Sciatic nerve (tissue), 2 donors: ENCODE measurements at regions not wholly inside any gene's neighbourhood (a gene's known extent, or its start where the extent isn't known, plus 50 kb on each side); places are given as distances from the start of the nearest gene placed in this dataset.

ENCODE experiments used
- ATAC-seq: fragments of 200-7000 bp; cut with Tn5 transposase; one replicate; pipeline ENCODE4 v1.9.1; 2020; ENCODE audit warnings: mild to moderate bottlenecking, moderate library complexity
- DNase-seq: peaks from one replicate; pipeline ENCODE4 v3.0.0-alpha.2; 2020; ENCODE audit warnings: low spot score
- intact Hi-C: fragments of 100-400 bp; cut with DNase I; formaldehyde crosslinking; loops from one replicate; pipeline ENCODE4 v1.14.2; 2022
- donor health status: DM: no; HTN: no; CAD: no.
- donor health status: DM: no; HTN: no; CAD: no.

DNA sequence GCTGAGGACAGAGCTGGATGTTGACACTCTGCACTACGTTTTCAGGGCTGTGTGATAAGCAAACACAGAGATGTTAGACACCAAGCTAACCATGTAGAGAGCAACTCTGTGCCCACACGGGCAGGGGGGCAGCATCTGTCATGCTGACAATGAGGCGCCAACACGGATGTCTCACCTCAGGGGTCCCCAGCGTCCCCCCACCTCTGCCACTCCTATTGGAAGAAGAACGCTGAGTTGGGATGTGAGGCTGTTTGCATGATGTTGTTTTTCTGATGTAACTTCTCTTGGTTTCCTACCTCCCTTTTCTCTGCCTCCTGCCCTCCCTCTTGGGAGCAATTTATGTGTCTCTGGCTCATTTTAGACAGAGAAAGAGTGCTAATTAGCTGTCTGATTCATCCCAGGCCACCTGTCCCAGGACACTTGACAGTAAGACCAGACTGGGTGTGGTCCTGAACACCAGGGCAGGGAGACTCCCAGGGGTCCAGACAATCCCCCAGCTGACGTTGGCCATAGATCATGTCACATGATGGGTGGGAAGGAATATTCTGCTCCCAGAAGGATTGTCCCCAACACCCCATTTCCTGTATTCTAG lies 89.2 kb upstream of the NCAM1 start:
- no peak for ATAC-seq
- intact Hi-C loops: no loop called here
- DNase-seq: no peak

GRCh38 chr11:112874980-112875379 lies 86.2 kb upstream of the NCAM1 start:
- no peak for ATAC-seq
- intact Hi-C loops: no loop called here
- DNase-seq: no peak

DNA sequence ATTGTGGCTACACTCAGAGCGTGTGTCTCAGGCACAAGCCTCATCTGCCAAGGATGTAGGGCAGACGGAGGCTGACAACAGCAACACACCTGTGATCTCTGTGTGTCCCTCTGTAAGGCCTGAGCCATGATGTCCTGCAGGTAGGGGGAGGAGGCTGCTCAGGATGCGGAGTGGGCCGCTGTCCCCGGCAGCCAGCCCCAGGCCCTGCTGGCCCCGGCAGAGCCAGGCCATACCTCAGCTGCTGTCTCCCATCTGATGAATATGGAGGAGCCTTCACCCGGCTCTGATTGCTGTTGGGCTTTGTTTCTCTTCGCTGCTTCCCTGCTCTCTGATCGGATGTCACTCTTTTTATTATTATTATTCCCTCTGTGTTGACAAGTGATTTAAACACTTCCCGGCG lies 83.6 kb upstream of the NCAM1 start:
- ATAC-seq (no peak), DNase-seq (no peak)
- intact Hi-C loops: no loop called here

GRCh38 chr11:112878033-112878601 lies 83.1 kb upstream of the NCAM1 start:
- DNase-seq: no peak
- intact Hi-C loops: no loop called here
- ATAC-seq: no peak

DNA sequence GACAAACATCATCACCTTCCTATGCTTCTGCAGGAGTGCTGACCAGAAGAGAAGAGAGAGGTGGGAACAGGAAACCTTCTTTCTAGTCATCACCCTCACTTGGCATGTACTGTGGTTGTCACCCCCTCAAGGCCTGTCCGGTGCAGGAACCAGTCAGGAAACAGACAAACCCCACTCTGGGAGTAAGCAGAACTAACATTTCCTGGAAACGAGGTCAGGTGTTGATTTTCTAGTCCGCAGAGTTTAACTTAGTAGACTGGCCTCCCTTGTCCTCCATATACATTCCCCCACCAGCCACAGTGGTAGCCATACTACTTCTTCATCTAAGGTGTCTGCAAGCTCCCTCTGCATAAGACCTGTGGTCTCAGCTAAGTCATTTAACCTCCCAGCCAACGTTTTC lies 80.7 kb upstream of the NCAM1 start:
- no peak for ATAC-seq

GRCh38 chr11:112881461-112881860 lies 79.8 kb upstream of the NCAM1 start:
- intact Hi-C loops: no loop called here
- ATAC-seq (peak; percentile 91), DNase-seq (peak; percentile 71)

More for the DNA sequence above, 80.7 kb upstream of the NCAM1 start:
- intact Hi-C loops: no loop called here
- DNase-seq: no peak

DNA sequence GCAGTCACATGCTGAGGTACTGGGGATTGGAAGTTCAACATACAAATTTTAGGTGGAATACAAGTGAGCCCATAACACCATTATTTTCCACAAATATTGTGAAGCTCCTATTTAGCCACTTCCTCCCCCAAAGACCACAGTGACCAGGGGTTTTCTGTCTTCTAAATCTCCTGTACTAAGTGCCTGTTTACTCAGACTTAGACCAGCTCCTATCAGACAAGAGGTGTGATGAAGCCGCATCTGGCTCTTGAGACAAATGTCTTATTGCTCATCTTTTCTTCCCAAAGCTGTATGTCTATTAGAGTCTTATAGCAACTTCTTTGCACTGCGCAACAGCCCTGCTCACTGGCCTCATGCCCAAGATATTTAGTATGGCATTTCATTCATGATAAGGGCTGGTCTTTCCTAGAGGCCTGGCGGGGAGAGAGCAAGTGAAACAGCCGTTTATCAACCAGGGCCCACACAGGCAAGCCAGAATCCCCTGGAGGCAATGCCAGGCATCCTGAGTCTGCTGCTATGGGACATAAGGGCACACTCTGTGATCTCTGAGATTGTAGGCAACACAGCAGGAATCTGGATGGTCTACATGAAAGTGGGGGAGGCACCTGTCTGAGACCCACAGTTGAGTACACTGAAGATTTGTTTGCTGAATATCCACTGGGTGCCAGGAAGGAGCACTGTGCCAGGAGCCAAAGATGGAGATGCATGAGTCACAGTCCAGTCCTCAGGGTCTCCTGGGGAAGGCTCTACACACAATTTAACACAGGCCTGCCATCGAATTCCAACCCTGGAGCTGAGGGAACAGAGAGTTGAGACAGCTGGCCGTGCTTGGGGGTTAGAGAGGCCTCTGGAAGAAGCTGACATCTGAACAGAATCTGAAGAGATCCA lies 78.5 kb upstream of the NCAM1 start:
- intact Hi-C loops: no loop called here
- DNase-seq (no peak), ATAC-seq (no peak)

DNA sequence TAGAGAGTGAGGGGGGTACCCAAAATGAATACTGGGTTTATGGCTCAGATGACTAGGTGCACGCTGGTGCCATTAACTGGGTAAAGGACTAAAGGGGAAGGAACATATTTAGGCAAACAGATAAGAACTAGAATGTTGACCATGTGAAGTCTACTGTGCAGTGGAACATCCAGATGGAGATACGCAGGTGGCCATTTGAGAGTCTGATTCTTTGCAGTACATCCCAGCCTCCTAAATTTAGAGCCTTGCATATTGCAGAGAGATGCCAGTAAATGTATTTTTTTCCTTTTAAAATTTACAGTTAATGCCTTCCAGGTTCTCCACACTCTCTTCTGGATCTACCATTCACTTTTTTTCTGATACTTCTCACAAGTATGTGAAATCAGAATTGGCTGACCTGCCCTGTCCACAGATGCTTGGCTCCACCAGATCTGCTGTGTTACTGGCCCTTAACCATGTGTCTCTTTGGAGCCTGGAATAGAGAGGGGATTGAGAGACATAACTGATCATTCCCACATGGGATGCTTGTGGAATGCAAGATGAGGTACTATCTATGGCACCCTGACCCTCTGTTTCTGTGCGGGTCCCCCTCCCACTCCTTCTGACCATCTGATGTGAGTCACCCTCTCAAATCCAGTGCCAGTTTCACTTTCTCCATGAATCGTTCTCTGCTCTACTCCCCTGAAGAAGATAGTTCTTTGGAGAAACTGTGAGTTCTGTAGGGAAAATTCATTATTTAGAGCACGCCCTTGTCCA lies 77.0 kb upstream of the NCAM1 start:
- ATAC-seq (no peak), DNase-seq (no peak)
- intact Hi-C loops: no loop called here

DNA sequence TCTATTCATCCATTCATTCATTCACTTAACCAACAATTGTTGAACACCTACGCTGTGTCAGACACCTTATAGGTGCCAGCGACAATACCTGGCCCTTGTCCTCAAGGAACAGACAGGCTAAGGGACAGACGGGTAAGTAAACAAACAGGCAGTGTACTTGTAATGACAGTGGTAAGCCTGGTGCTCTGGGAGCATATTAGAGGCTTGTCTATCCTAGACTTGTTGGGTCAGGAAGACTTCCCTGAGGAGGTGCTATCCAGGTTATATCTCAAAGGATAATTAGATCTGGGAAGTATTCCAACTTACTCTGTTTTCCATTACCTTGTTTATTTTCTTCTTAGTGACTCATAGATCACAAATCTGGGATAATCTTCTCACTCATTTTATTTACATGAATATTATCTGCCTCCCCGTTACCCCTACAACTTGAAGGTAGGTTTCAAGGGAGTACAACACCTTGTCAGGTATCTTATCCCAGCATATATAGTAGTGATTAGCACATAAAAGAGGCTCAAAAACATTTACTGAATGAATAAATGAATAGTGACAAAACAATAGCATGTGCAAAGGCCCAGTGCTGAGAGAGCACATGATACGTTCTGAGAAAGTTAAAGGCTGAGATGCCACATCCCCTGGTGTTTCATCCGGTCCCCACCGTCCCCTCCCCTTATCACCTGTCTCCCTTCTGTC lies 75.3 kb upstream of the NCAM1 start:
- no peak for DNase-seq
- no peak for ATAC-seq
- intact Hi-C loops: no loop called here

GRCh38 chr11:112886434-112887370 lies 74.5 kb upstream of the NCAM1 start:
- DNase-seq (no peak), ATAC-seq (no peak)
- intact Hi-C loops: no loop called here

DNA sequence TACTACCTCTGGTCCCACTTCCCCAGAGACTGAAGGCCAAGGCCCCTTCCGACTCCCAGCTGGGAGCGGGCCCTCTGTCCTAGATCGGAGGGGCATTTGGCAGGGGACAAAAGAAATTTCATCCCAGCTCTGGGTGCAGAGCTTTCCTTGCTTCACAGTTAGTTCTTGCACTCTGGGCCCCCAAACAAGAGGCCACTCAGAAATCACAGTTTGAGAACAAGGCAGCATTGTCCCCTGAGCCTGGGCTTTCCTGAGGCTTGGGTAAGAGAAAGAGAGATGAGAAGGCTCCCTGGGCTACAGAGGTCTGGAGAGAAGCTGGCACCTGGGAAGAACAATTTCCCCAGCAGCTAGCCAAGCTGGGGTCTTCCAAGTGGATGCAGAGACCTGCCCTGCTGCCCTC lies 71.8 kb upstream of the NCAM1 start:
- peak; percentile 17 for ATAC-seq
- DNase-seq: no peak
- intact Hi-C loops: no loop called here

DNA sequence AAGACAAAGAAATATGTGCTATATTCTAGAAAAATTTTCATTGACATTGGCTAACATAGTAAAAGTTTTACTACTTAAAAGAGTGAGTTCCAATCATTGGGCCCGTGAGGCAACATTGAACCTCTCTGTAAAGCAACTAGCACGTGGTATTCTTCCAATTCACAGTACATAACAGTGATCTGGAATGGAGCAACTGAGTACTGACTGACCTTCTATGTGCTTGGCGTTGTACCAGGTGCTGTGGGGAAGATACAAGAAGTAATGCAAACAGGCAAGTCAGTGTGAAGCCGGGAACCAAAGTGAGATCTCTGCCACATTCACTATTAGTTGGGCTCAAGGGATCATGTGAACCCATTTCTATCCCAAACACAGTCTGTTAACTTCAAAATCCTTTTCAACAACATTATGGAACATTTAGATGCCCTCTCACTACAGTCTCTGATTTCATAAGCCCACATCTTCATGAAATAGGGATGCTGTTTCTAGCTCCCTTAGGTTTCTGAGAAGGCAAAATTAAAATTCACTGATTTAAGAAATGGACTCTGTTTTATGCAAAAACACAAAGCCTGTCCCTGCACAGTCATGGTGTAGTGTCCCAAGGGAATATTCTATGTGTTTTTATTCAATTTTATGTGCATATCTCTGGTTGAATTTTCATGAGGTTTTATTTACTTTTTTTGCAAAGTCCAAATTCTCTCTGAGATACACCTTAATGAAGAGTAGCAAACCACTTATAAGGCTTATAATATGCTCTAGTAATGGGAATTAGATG lies 61.8 kb upstream of the NCAM1 start:
- intact Hi-C loops: no loop called here
- no peak for DNase-seq
- ATAC-seq: no peak

DNA sequence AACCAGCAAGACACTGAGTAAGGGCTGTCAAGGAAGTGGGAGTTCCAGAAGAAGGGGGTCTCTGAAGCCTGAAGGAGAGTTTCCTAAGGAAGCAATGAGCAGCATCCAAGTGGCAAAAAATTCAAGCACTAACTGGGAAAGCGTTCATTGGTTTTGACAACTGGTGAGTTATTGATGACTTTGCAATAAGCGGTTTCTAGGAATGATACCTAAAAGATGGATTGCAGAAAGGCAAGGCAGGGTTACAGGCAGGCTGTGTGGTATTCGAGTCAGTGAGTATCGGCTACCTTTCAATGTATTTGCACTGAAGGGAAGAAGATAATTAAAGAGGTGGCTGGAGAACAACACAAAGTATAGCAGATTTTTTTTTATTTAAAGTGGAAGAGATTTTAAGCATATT lies 59.3 kb upstream of the NCAM1 start:
- intact Hi-C loops: no loop called here
- DNase-seq: no peak

DNA sequence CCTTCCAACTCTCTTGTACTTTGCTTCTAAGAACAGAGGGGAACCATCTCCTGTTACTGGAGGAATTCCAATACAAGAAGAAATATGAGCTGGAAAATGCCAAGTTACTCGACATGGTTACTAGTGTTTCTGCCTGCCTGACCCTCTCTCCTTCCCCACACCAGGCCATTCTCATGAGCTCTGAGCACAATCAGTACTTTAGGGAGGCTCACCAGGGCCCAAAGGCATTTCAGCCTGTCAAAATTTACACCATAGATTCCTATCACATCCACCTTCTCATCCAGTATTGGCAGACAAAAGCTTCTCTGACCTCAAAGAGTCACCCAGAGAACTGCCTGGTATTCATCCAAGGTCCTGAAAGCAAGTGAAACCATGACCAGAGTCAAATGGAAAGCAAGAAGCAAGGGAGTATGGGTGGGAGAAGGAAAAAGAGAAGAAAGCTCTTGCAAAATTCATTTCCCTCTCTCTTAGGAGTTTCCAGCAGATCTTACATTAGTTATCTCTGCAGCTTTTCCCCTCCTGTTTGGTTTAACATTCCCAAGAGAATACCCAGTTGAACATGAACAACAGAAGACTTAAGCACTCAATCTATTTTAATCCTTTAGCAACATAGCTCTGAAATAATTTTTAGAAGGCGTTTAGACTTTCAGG lies 58.7 kb upstream of the NCAM1 start:
- DNase-seq (no peak), ATAC-seq (peak; percentile 75)
- intact Hi-C loops: no loop called here

More for the DNA sequence above, 59.3 kb upstream of the NCAM1 start:
- no peak for ATAC-seq

DNA sequence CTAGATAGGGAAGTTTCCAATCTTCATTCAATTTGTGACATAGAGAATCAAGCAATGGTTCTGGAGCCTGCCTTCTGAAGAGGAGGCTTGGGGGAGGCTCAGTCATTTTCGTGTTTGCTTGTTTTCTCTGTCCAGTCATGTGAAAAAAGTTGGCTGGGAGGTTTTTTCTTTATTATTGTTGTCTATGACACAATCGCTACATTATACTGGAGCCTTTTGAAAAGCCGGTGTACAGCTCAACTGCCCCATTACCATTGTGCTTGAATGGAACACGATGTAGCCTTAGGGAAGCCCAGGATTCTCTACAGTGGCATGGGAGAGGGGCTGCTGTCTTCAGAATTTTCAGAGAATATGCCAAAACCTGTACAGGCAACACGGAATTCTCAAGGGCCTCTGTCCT lies 57.9 kb upstream of the NCAM1 start:
- ATAC-seq: peak; percentile 72
- intact Hi-C loops: no loop called here
- DNase-seq: no peak

- DNase-seq (no peak), ATAC-seq (no peak)
- intact Hi-C loops: no loop called here
Observed at GRCh38 chr11:112911124-112911523, 50.1 kb upstream of the NCAM1 start.
